PC-9 (cell line): ENCODE measurements at regions not wholly inside any gene's neighbourhood (a gene's known extent, or its start where the extent isn't known, plus 50 kb on each side); places are given as distances from the start of the nearest gene placed in this dataset.

Source experiments
- BruUV-seq: library from RNA; stranded (reverse); fragments of 400-500 nt; replicated peaks from 2 replicates; lab custom pipeline; 2021; lab: Mats Ljungman, UMichigan
- CTCF ChIA-PET: fragments of 300-600 bp; sonication (Branson Sonifier 250); formaldehyde crosslinking; loops from one replicate; lab custom pipeline; 2022; ENCODE audit warnings: antibody characterized with exemption; lab: Charles Lee
- POLR2A ChIA-PET: fragments of 300-600 bp; sonication (Branson Sonifier 250); formaldehyde crosslinking; loops from one replicate; lab custom pipeline; 2022; ENCODE audit warnings: antibody characterized with exemption; ENCODE audit not compliant: unreplicated experiment; lab: Charles Lee
- DNase-seq, 2 experiments: peaks; one replicate each; pipeline versions ENCODE4 v3.0.0 to v3.0.0-alpha.2; 2015 to 2022; ENCODE audit warnings: mixed read lengths in 1 of 2
- H2AFZ ChIP-seq: fragments of 200-600 bp; sonication (generic); 2 replicates; pipeline ENCODE4 v1.8.1; 2017; ENCODE audit warnings: antibody characterized with exemption
- H3F3A ChIP-seq: fragments of 200-600 bp; sonication (generic); 2 replicates; pipeline ENCODE4 v1.8.1; 2017; ENCODE audit warnings: antibody characterized with exemption, mild to moderate bottlenecking, low read depth; ENCODE audit not compliant: insufficient read depth
- H3K27ac ChIP-seq: fragments of 200-600 bp; sonication (generic); 2 replicates; pipeline ENCODE4 v1.6.1; 2016; ENCODE audit warnings: mixed run types
- H3K27me3 ChIP-seq: fragments of 200-600 bp; sonication (generic); 2 replicates; pipeline ENCODE4 v1.6.1; 2016; ENCODE audit warnings: low read depth, mixed run types; ENCODE audit not compliant: insufficient read depth
- H3K36me3 ChIP-seq: fragments of 200-600 bp; sonication (generic); 2 replicates; pipeline ENCODE4 v1.6.1; 2016; ENCODE audit warnings: low read depth, mixed run types
- H3K4me1 ChIP-seq: fragments of 200-600 bp; sonication (generic); replicated peaks from 2 replicates; pipeline ENCODE4 v1.6.1; 2016; ENCODE audit warnings: mixed run types; ENCODE audit not compliant: insufficient read depth
- H3K4me2 ChIP-seq: fragments of 200-600 bp; sonication (generic); 2 replicates; pipeline ENCODE4 v1.6.1; 2017; ENCODE audit warnings: mixed run types
- H3K4me3 ChIP-seq: fragments of 200-600 bp; sonication (generic); 2 replicates; pipeline ENCODE4 v1.6.1; 2016; ENCODE audit warnings: mixed run types
- H3K79me2 ChIP-seq: fragments of 200-600 bp; sonication (generic); 2 replicates; pipeline ENCODE4 v1.6.1; 2017; ENCODE audit warnings: low read depth, mixed run types
- H3K9me2 ChIP-seq: fragments of 200-600 bp; sonication (generic); 2 replicates; pipeline ENCODE4 v1.8.1; 2017; ENCODE audit warnings: mild to moderate bottlenecking; ENCODE audit not compliant: insufficient read depth
- H3K9me3 ChIP-seq: fragments of 200-600 bp; sonication (generic); 2 replicates; pipeline ENCODE4 v1.8.1; 2016; ENCODE audit warnings: low read depth; ENCODE audit not compliant: insufficient read depth
- H4K20me1 ChIP-seq: fragments of 200-600 bp; sonication (generic); 2 replicates; pipeline ENCODE4 v1.8.1; 2017; ENCODE audit not compliant: insufficient read depth
- EZH2 ChIP-seq: fragments of 200-600 bp; sonication (generic); IDR thresholded peaks from 2 replicates; pipeline ENCODE4 v1.8.0; 2017; ENCODE audit warnings: antibody characterized with exemption, low read depth
- intact Hi-C: fragments of 100-400 bp; cut with micrococcal nuclease; formaldehyde crosslinking; loops from one replicate; pipeline ENCODE4 v1.10.0; 2022; ENCODE audit not compliant: unreplicated experiment
- TF ChIP-seq, protein P1 (sequence below): fragments of 200-600 bp; sonication (generic); conservative IDR thresholded peaks from 2 replicates; pipeline ENCODE4 v1.6.1; 2017; ENCODE audit warnings: mixed run types, antibody characterized with exemption, mild to moderate bottlenecking, moderate library complexity

DNA sequence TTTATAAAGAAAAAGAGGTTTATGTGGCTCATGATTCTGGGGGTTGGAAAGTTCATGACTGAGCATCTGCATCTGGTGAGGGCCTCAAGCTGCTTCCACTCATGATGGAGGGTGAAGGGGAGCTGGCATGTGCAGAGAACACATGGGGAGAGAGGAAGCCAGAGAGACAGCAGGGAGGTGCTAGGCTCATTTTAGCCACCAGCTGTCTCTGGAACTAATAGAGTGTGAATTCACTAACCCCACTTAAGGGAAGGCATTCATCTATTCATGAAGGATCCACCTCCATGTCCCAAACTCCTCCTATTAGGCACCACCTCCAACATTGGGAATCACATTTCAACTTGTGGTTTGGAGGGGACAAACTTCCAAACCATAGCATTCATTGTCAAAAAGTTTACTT is 137.3 kb upstream of the PMEPA1 start:
- DNase-seq: no peak
- no TSS peak for BruUV-seq
- Histone ChIP-seq H3K27ac (no peak overlapping the region), H3K4me3 (no peak overlapping the region), H3K9me2 (no peaks in the 10 kb centered on the region), H3K4me1 (no peaks in the 10 kb centered on the region), H3K9me3 (no peaks in the 10 kb centered on the region), H2AFZ (no peak overlapping the region), H3F3A (no peaks in the 10 kb centered on the region), H3K27me3 (no peaks in the 10 kb centered on the region), H4K20me1 (no peaks in the 10 kb centered on the region), H3K36me3 (no peaks in the 10 kb centered on the region), H3K79me2 (no peaks in the 10 kb centered on the region), H3K4me2 (no peak overlapping the region)
- ChIA-PET CTCF (no interaction called here), POLR2A (interaction anchor here (0.7 kb wide), 1 partner anchor 1333 kb away, joined by 4 read pairs; no protein-coding TSS in a partner anchor)
- TF ChIP-seq, protein P1, sequence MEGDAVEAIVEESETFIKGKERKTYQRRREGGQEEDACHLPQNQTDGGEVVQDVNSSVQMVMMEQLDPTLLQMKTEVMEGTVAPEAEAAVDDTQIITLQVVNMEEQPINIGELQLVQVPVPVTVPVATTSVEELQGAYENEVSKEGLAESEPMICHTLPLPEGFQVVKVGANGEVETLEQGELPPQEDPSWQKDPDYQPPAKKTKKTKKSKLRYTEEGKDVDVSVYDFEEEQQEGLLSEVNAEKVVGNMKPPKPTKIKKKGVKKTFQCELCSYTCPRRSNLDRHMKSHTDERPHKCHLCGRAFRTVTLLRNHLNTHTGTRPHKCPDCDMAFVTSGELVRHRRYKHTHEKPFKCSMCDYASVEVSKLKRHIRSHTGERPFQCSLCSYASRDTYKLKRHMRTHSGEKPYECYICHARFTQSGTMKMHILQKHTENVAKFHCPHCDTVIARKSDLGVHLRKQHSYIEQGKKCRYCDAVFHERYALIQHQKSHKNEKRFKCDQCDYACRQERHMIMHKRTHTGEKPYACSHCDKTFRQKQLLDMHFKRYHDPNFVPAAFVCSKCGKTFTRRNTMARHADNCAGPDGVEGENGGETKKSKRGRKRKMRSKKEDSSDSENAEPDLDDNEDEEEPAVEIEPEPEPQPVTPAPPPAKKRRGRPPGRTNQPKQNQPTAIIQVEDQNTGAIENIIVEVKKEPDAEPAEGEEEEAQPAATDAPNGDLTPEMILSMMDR: no peak
- TF ChIP-seq EZH2: no peak
- intact Hi-C loops: no loop called here

DNA sequence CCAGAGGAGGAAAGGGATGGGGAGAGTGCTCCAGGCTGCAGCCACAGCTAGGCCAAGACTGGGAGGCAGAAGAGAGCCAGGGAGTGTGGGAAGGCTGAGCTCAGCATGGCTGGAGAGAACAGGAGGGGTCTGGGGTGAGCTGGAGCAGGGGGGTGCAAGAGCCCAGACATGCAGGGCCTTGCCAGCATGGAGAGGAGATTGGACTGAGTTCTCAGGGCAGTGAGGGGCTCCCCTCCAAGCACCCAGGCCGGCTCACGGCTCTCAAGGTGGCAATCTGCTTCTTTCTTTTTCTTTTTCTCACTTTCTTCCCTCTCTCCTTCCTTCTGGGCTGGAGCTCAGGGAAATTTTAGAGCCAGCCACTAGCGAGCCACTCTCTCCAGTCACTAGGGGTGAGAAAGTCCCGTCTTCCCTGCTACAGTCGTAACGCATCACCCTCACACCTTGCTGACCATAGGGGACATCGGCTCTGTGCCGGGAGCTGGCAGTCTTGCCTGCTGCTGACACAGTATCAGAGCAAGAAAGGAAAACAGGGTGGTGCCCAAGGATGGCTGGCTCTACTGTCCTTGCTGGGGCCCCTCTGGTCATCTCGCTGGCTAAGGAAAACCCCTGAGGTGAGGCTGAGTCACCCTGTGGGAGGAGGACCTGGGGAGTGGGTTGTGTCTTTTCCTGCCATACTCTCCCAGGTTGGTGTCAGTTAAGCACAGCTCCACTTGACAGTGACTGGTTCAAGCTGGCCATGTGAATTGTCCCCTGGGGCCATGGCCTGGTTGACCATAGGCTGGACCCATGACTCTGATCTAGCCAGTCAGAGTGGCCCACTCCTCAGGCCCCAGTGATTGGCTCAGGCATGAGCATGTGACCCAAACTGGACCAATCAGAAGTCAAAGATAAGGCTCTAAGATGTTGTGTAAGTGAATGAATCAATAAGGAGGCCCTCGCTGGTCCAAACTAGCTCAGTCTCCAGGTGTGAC is 135.1 kb upstream of the PMEPA1 start:
- Histone ChIP-seq H3K9me2 (no peaks in the 10 kb centered on the region), H3K9me3 (no peaks in the 10 kb centered on the region), H3K4me1 (no peaks in the 10 kb centered on the region), H3K36me3 (no peaks in the 10 kb centered on the region), H3K4me2 (no peak overlapping the region), H3K27me3 (no peaks in the 10 kb centered on the region), H3F3A (no peaks in the 10 kb centered on the region), H3K27ac (no peak overlapping the region), H3K4me3 (no peak overlapping the region), H3K79me2 (no peaks in the 10 kb centered on the region), H2AFZ (no peak overlapping the region), H4K20me1 (no peaks in the 10 kb centered on the region)
- ChIA-PET CTCF (no interaction called here), POLR2A (no interaction called here)
- BruUV-seq: no TSS peak
- no peak for DNase-seq
- intact Hi-C loops: no loop called here
- no peak for TF ChIP-seq EZH2

DNA sequence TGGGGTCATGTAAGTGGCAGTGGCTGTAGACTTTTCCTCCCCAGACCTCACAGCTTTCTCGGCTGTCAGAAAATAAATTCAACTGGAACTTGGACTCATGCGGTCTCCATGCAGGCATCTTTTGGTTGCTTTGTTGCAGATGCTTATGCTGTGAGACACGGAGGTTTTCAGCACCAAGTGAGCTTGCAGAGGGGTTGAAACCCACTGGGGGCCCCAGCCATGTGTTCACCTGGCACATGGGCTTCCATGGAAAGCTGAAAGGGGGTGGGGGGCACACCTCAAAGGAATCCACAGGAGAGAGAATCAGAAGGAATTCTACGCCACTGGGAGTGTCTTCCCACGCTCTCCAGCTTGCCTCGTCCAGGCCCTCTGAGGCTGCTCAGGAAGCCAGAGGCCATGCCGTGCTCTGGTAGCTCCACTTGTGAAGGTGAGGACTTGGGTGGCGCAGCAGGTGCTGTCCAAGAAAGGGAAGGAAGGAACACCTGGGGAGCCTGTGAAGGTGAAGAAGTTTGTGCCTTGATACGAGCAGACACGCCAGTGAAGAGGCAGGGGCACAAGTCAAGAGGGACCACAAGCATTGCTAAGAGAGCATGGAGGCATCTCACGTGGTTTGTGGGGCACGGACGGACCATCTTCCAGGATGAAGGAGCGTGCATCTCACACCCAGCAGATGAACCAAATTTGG is 134.3 kb upstream of the PMEPA1 start:
- Histone ChIP-seq H3K27me3 (no peaks in the 10 kb centered on the region), H3F3A (no peaks in the 10 kb centered on the region), H3K36me3 (no peaks in the 10 kb centered on the region), H3K9me2 (no peaks in the 10 kb centered on the region), H3K27ac (no peak overlapping the region), H2AFZ (no peak overlapping the region), H3K4me3 (no peak overlapping the region), H3K4me1 (no peaks in the 10 kb centered on the region), H3K4me2 (no peak overlapping the region), H3K79me2 (no peaks in the 10 kb centered on the region), H4K20me1 (no peaks in the 10 kb centered on the region), H3K9me3 (no peaks in the 10 kb centered on the region)
- no TSS peak for BruUV-seq
- intact Hi-C loops: no loop called here
- POLR2A ChIA-PET: no interaction called here
- DNase-seq: no peak
- no peak for TF ChIP-seq EZH2
- TF ChIP-seq, protein P1: no peak
- CTCF ChIA-PET: no interaction called here
